ENCODE measurements at regions not wholly inside any gene's neighbourhood (a gene's known extent, or its start where the extent isn't known, plus 50 kb on each side); places are given as distances from the start of the nearest gene placed in this dataset.

GRCh38 chr14:98956181-98956580, 315.8 kb downstream of the BCL11B start:
- TF ChIP-seq CTCF (conservative IDR thresholded peaks at IDR 0.05; ENCODE audit: control insufficient read depth, insufficient read depth, low read depth, low read length), result no peak
- DNase-seq (ENCODE audit: low read depth), result no peak
- H3K4me3 ChIP-seq (ENCODE audit: control insufficient read depth, low read depth, low read length), result no peak overlapping the region

- no peak overlapping the region for H3K4me3 ChIP-seq (ENCODE audit: control insufficient read depth, low read depth, low read length)
- DNase-seq (ENCODE audit: low read depth), result no peak
- no peak for TF ChIP-seq CTCF (conservative IDR thresholded peaks at IDR 0.05; ENCODE audit: control insufficient read depth, insufficient read depth, low read depth, low read length)
Measured at GRCh38 chr14:98956661-98957060, 315.3 kb downstream of the BCL11B start.

GRCh38 chr14:98957211-98958047, 314.6 kb downstream of the BCL11B start:
- TF ChIP-seq CTCF (conservative IDR thresholded peaks at IDR 0.05; ENCODE audit: control insufficient read depth, insufficient read depth, low read depth, low read length), result no peak
- H3K4me3 ChIP-seq (ENCODE audit: control insufficient read depth, low read depth, low read length), result no peak overlapping the region
- peak; percentile 92 for DNase-seq (ENCODE audit: low read depth)

- TF ChIP-seq CTCF (conservative IDR thresholded peaks at IDR 0.05; ENCODE audit: control insufficient read depth, insufficient read depth, low read depth, low read length), result no peak
- no peak for DNase-seq (ENCODE audit: low read depth)
- H3K4me3 ChIP-seq (ENCODE audit: control insufficient read depth, low read depth, low read length), result no peak overlapping the region
Measured at GRCh38 chr14:98958048-98958631, 313.9 kb downstream of the BCL11B start.

GRCh38 chr14:98958632-98959031, 313.4 kb downstream of the BCL11B start:
- TF ChIP-seq CTCF (conservative IDR thresholded peaks at IDR 0.05; ENCODE audit: control insufficient read depth, insufficient read depth, low read depth, low read length), result no peak
- no peak for DNase-seq (ENCODE audit: low read depth)
- no peak overlapping the region for H3K4me3 ChIP-seq (ENCODE audit: control insufficient read depth, low read depth, low read length)

- no peak overlapping the region for H3K4me3 ChIP-seq (ENCODE audit: control insufficient read depth, low read depth, low read length)
- DNase-seq (ENCODE audit: low read depth), result no peak
- no peak for TF ChIP-seq CTCF (conservative IDR thresholded peaks at IDR 0.05; ENCODE audit: control insufficient read depth, insufficient read depth, low read depth, low read length)
Measured at GRCh38 chr14:98959410-98959809, 312.6 kb downstream of the BCL11B start.

All from fibroblast of mammary gland (primary cell).